GM13977 (cell line): ENCODE measurements at regions not wholly inside any gene's neighbourhood (a gene's known extent, or its start where the extent isn't known, plus 50 kb on each side); places are given as distances from the start of the nearest gene placed in this dataset.
"Not testable (repeated sequence)": the region's sequence is repeated elsewhere in the genome, so short reads cannot be mapped to it uniquely, and the experiment has no call there.

ENCODE experiments used
- DNase-seq: peaks from one replicate; pipeline ENCODE4 v3.0.0; 2012; ENCODE audit warnings: low spot score
- CTCF ChIP-seq: IDR thresholded peaks from 2 replicates; pipeline ENCODE4 v1.5.1; 2012; ENCODE audit warnings: mild to moderate bottlenecking, control low read depth; ENCODE audit not compliant: insufficient read depth; ENCODE audit errors: extremely low read depth, missing control alignments
- in situ Hi-C: fragments of 300-500 bp; cut with MboI; formaldehyde crosslinking; loops from one replicate; pipeline ENCODE4 v1.12.0; 2022; ENCODE audit warnings: low sequenced_read_pairs, low pct_unique_long_range_greater_than_20kb, mixed read lengths, inconsistent platforms; ENCODE audit not compliant: unreplicated experiment

- no peak for TF ChIP-seq CTCF
- in situ Hi-C loops = no loop called here
- no peak for DNase-seq
Measured at GRCh38 chr14:86141966-86142365, 612.0 kb downstream of the FLRT2 start.

DNA sequence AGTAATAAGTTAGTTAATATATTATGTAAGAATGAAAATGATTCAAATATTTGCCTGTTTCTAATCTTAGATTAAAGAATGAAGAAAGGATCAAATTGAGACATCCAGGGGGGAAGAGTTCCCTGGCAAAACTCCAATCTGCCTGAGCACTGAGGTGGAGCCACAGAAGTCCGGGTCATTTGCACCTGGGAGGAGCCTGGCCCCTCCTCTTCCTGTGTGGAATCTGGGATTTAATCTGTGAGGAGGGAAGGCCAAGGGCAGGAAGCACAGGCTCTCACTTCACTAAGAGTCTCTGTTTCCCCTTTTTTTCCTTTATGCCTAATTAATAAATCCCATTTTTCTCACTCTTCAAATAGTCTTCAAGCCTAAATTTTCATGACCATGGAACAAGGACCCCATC, 599.5 kb downstream of the FLRT2 start:
- TF ChIP-seq CTCF = no peak
- no peak for DNase-seq
- in situ Hi-C loops = no loop called here

DNA sequence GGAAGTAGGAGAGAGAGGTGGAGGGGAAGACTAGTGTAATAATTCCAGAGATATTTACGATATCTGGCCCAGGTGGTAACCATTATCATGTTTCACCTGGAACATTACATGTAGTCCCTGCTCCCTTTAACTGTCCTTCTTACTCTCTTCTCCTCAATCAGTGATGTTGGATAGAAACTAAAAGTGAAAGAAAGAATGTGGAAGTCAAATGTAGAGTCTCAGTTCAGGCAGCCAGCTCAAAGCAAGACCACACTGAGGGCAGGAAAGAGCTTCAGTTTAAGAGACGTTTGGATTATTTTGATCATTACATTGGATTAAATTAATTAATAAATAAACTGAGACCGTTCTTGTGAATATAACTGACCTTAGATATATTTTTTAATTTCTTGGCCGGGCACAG, 594.4 kb downstream of the FLRT2 start:
- no peak for TF ChIP-seq CTCF
- in situ Hi-C loops = no loop called here
- DNase-seq = no peak

GRCh38 chr14:86115972-86116371, 586.0 kb downstream of the FLRT2 start:
- TF ChIP-seq CTCF = no peak
- DNase-seq = no peak
- in situ Hi-C loops = no loop called here

- in situ Hi-C loops, DNase-seq: not testable (repeated sequence)
Measured at GRCh38 chr14:86110871-86111270, 580.9 kb downstream of the FLRT2 start.

GRCh38 chr14:86104691-86105265, 574.8 kb downstream of the FLRT2 start:
- DNase-seq = no peak
- TF ChIP-seq CTCF = no peak
- in situ Hi-C loops = no loop called here

GRCh38 chr14:86094512-86094911, 564.6 kb downstream of the FLRT2 start:
- no peak for DNase-seq
- no peak for TF ChIP-seq CTCF
- in situ Hi-C loops = no loop called here
